GM12874 (cell line): ENCODE measurements at regions not wholly inside any gene's neighbourhood (a gene's known extent, or its start where the extent isn't known, plus 50 kb on each side); places are given as distances from the start of the nearest gene placed in this dataset.

ENCODE experiments used
- TF ChIP-seq, protein P1 (sequence below): IDR thresholded peaks from 2 replicates; pipeline ENCODE4 v1.5.1; 2011; ENCODE audit warnings: low read depth, mild to moderate bottlenecking, control low read depth, low read length, moderate library complexity; ENCODE audit not compliant: insufficient read depth

DNA sequence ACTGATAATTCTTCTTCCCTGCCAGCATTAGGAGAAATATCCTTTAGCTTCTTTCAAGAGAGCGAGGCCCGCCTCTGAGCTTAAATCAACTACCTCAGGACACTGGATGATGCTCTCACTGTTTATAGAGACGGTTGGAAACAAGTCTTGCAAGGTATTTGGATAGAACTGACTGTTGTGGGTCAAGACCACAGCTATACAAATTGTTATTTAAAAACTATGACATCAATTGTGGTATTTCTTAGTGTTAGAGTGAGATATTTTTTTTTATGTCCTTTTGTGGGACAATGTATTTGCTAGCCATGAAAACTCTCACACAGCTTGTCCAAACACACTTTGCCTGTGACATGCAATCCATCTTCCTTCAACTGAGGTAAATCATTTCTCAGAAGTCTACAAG is 136.3 kb upstream of the PHACTR1 start:
- TF ChIP-seq, protein P1, sequence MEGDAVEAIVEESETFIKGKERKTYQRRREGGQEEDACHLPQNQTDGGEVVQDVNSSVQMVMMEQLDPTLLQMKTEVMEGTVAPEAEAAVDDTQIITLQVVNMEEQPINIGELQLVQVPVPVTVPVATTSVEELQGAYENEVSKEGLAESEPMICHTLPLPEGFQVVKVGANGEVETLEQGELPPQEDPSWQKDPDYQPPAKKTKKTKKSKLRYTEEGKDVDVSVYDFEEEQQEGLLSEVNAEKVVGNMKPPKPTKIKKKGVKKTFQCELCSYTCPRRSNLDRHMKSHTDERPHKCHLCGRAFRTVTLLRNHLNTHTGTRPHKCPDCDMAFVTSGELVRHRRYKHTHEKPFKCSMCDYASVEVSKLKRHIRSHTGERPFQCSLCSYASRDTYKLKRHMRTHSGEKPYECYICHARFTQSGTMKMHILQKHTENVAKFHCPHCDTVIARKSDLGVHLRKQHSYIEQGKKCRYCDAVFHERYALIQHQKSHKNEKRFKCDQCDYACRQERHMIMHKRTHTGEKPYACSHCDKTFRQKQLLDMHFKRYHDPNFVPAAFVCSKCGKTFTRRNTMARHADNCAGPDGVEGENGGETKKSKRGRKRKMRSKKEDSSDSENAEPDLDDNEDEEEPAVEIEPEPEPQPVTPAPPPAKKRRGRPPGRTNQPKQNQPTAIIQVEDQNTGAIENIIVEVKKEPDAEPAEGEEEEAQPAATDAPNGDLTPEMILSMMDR: no peak

GRCh38 chr6:12582421-12583110 is 134.0 kb upstream of the PHACTR1 start:
- TF ChIP-seq, protein P1: no peak

DNA sequence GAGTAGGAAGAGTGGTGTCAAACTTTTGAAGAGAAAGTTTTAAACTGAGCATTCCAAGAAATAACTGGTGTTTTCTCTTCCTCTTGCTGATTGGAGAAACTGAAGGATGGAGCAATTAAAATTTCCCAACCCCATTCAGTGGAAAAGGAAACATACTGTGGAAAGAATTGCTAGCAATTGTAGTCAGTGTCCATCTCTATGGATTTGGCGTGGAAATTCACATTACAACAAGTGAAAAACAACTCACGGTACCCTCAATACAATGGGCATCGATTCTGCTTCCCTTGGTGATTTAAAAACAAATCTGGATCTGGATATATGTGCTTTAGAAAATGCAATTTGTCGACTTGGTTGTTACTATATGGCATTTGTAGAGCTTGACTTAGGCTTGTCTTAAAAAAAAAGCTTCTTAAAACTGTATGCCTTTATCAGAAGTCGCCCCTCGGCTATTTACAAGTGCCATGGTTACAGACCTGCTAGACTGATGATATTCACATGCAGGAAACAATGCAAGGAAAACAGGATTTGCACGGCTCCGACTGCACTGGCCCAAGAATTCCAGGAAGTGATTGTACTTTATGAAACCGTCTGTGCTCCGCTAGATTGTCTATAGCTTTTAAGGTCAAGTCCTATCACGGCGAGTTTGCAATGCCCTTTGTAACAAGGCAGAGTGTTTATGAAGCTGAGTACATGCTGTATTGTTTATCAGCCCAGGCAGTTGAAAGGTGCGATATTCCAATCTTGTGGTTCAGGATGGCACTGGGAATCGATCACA is 131.7 kb upstream of the PHACTR1 start:
- TF ChIP-seq, protein P1: no peak

GRCh38 chr6:12585497-12585958 is 131.0 kb upstream of the PHACTR1 start:
- TF ChIP-seq, protein P1: no peak

GRCh38 chr6:12586721-12587480 is 129.7 kb upstream of the PHACTR1 start:
- TF ChIP-seq, protein P1: no peak

DNA sequence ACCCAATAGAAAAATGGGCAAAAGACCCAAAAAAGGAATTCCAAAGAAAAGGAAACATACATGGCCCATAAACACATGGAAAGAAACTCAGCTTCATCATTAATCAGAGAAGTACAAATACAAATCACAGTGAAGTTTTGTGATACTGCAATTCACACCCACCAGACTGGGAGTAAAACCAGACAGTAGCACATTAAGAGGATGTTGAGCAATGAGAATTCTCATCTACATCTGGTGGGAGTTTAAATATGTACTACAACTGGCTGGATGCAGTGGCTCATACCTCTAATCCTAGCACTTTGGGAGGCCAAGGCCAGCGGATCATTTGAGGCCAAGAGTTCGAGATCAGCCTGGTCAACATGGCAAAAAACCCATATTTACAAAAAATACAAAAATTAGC is 125.7 kb upstream of the PHACTR1 start:
- TF ChIP-seq, protein P1: no peak

GRCh38 chr6:12592634-12593033 is 123.9 kb upstream of the PHACTR1 start:
- TF ChIP-seq, protein P1: no peak
